MCF 10A (cell line): ENCODE measurements at regions not wholly inside any gene's neighbourhood (a gene's known extent, or its start where the extent isn't known, plus 50 kb on each side); places are given as distances from the start of the nearest gene placed in this dataset.

ENCODE experiments used
- BruUV-seq: library from RNA; stranded (reverse); fragments of 400-500 nt; replicated peaks from 2 replicates; lab custom pipeline; 2021; lab: Mats Ljungman, UMichigan
- CTCF ChIA-PET: fragments of 300-600 bp; sonication (Branson Sonifier 250); formaldehyde crosslinking; extraction: SDS; loops from one replicate; lab custom pipeline; 2021; ENCODE audit warnings: antibody characterized with exemption, inconsistent platforms; lab: Yijun Ruan, JAX
- POLR2A ChIA-PET: fragments of 300-600, 350-650 bp; sonication (Branson Sonifier 250); formaldehyde crosslinking; extraction: SDS; loops from one replicate; lab custom pipeline; 2020; ENCODE audit warnings: antibody characterized with exemption, inconsistent platforms; lab: Yijun Ruan, JAX
- DNase-seq: peaks from one replicate; pipeline ENCODE4 v3.0.0-alpha.2; 2018; ENCODE audit not compliant: unreplicated experiment
- H3K27ac Mint-ChIP-seq: one replicate; pipeline ENCODE4 v1.8.0; 2022; ENCODE audit warnings: mild to moderate bottlenecking, low read depth, mixed read lengths; ENCODE audit not compliant: unreplicated experiment
- H3K27me3 Mint-ChIP-seq: one replicate; pipeline ENCODE4 v1.8.0; 2022; ENCODE audit warnings: mixed read lengths; ENCODE audit not compliant: insufficient read depth, unreplicated experiment
- H3K36me3 Mint-ChIP-seq: one replicate; pipeline ENCODE4 v1.8.0; 2022; ENCODE audit warnings: mild to moderate bottlenecking, moderate library complexity, mixed read lengths; ENCODE audit not compliant: insufficient read depth, unreplicated experiment
- H3K4me1 Mint-ChIP-seq: one replicate; pipeline ENCODE4 v1.8.0; 2022; ENCODE audit warnings: mixed read lengths; ENCODE audit not compliant: insufficient read depth, unreplicated experiment
- H3K4me3 Mint-ChIP-seq: one replicate; pipeline ENCODE4 v1.8.0; 2022; ENCODE audit warnings: mild to moderate bottlenecking, moderate library complexity, mixed read lengths; ENCODE audit not compliant: unreplicated experiment
- H3K9me3 Mint-ChIP-seq: one replicate; pipeline ENCODE4 v1.8.0; 2022; ENCODE audit warnings: mixed read lengths; ENCODE audit not compliant: unreplicated experiment
- intact Hi-C: fragments of 100-400 bp; cut with micrococcal nuclease; formaldehyde crosslinking; loops from 2 replicates; pipeline ENCODE4 v1.14.1; 2022
- TF ChIP-seq, protein P1 (sequence below): fragments of 200-600 bp; IDR thresholded peaks from one replicate; pipeline ENCODE4 v1.8.0; 2022; ENCODE audit warnings: antibody characterized with exemption, mild to moderate bottlenecking; ENCODE audit not compliant: unreplicated experiment

- no peak overlapping the region for H3K4me3 Mint-ChIP-seq
- no peaks in the 10 kb centered on the region for H3K9me3 Mint-ChIP-seq
- no TSS peak for BruUV-seq
- ChIA-PET CTCF (interaction anchor here (0.6 to 15.8 kb wide), 16 partner anchors 12 to 568 kb away, joined by 3 to 326 read pairs (median 4); no protein-coding TSS in a partner anchor), POLR2A (interaction anchor here (0.6 to 2.1 kb wide), 7 partner anchors 30 to 1996 kb away, joined by 3 to 8 read pairs (median 4); no protein-coding TSS in a partner anchor)
- peaks cover 30% of the 10 kb centered on the region for H3K4me1 Mint-ChIP-seq
- peaks cover 8% of the 10 kb centered on the region for H3K27me3 Mint-ChIP-seq
- no peak overlapping the region for H3K27ac Mint-ChIP-seq
- no peaks in the 10 kb centered on the region for H3K36me3 Mint-ChIP-seq
- peak; percentile 58 for DNase-seq
- intact Hi-C loops = loop anchor here (10.0 kb wide), 1 partner anchor 369 kb away; the partner anchor contains the start of gene NSG2
- TF ChIP-seq, protein P1, sequence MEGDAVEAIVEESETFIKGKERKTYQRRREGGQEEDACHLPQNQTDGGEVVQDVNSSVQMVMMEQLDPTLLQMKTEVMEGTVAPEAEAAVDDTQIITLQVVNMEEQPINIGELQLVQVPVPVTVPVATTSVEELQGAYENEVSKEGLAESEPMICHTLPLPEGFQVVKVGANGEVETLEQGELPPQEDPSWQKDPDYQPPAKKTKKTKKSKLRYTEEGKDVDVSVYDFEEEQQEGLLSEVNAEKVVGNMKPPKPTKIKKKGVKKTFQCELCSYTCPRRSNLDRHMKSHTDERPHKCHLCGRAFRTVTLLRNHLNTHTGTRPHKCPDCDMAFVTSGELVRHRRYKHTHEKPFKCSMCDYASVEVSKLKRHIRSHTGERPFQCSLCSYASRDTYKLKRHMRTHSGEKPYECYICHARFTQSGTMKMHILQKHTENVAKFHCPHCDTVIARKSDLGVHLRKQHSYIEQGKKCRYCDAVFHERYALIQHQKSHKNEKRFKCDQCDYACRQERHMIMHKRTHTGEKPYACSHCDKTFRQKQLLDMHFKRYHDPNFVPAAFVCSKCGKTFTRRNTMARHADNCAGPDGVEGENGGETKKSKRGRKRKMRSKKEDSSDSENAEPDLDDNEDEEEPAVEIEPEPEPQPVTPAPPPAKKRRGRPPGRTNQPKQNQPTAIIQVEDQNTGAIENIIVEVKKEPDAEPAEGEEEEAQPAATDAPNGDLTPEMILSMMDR = no peak
These were observed 310.6 kb upstream of the MSX2 start for GRCh38 chr5:174413567-174414314.

DNA sequence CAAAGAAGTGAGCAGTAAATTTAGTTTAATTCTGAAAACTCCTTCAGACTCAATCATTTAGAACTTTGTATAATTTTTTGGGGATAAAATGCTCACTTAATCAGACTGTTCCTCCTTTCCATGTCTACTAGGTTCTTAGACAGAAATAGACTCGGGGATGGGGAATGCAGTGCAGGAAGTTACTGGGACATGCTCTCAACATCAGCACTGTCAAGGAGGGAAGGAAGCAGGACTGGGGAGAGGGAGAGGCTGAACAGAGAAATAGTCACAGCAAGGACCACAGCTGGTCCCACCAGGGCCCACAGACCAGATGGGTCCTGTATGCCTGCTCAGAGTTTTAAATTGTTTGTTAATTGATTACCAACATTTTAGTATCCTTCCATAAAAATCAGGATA lies 310.1 kb upstream of the MSX2 start:
- TF ChIP-seq, protein P1 = no peak
- H3K4me1 Mint-ChIP-seq = peaks cover 34% of the 10 kb centered on the region
- H3K27ac Mint-ChIP-seq = no peak overlapping the region
- H3K4me3 Mint-ChIP-seq = no peak overlapping the region
- peaks cover 12% of the 10 kb centered on the region for H3K27me3 Mint-ChIP-seq
- DNase-seq = no peak
- no peaks in the 10 kb centered on the region for H3K36me3 Mint-ChIP-seq
- POLR2A ChIA-PET = interaction anchor here (0.6 to 2.1 kb wide), 8 partner anchors 8 to 1996 kb away, joined by 3 to 8 read pairs (median 4); no protein-coding TSS in a partner anchor
- no TSS peak for BruUV-seq
- CTCF ChIA-PET = interaction anchor here (0.6 to 15.8 kb wide), 11 partner anchors 11 to 521 kb away, joined by 3 to 326 read pairs (median 6); no protein-coding TSS in a partner anchor
- H3K9me3 Mint-ChIP-seq = no peaks in the 10 kb centered on the region
- intact Hi-C loops = loop anchor here (10.0 kb wide), 1 partner anchor 370 kb away; the partner anchor contains the start of gene NSG2

GRCh38 chr5:174418809-174419539 lies 305.4 kb upstream of the MSX2 start:
- Mint-ChIP-seq H3K36me3 (no peaks in the 10 kb centered on the region), H3K4me3 (peak overlapping the region; percentile 43), H3K9me3 (no peaks in the 10 kb centered on the region), H3K27me3 (peaks cover 12% of the 10 kb centered on the region), H3K27ac (no peak overlapping the region), H3K4me1 (peaks cover 14% of the 10 kb centered on the region)
- TF ChIP-seq, protein P1 = no peak
- POLR2A ChIA-PET = interaction anchor here (0.5 to 1.8 kb wide), 14 partner anchors 12 to 572 kb away, joined by 3 to 10 read pairs (median 3); no protein-coding TSS in a partner anchor
- CTCF ChIA-PET = interaction anchor here (0.6 to 15.8 kb wide), 60 partner anchors 8 to 1088 kb away, joined by 3 to 326 read pairs (median 6); no protein-coding TSS in a partner anchor
- BruUV-seq = no TSS peak
- no peak for DNase-seq
- intact Hi-C loops = loop anchor here (1.0 to 10.0 kb wide), 9 partner anchors 83 to 517 kb away; partner anchors contain the start of genes MSX2 and NSG2
